ENCODE measurements at regions not wholly inside any gene's neighbourhood (a gene's known extent, or its start where the extent isn't known, plus 50 kb on each side); places are given as distances from the start of the nearest gene placed in this dataset.
"Not testable (repeated sequence)": the region's sequence is repeated elsewhere in the genome, so short reads cannot be mapped to it uniquely, and the experiment has no call there.

GRCh38 chr18:75714766-75715165, 287.3 kb upstream of the SMIM21 start:
- no peaks in the 10 kb centered on the region for H3K9me3 ChIP-seq
- H3K27ac ChIP-seq = no peak overlapping the region
- DNase-seq (ENCODE audit: low spot score in 2 of 2) = no peak
- H3K4me3 ChIP-seq = no peak overlapping the region
- no peaks in the 10 kb centered on the region for H3K27me3 ChIP-seq
- WGBS = 71% methylated on average over 3 of the region's 3 CpGs
- H3K36me3 ChIP-seq = no peaks in the 10 kb centered on the region
- H3K4me1 ChIP-seq = no peaks in the 10 kb centered on the region
- no peak for TF ChIP-seq EP300 (IDR thresholded peaks at IDR 0.05)
- TF ChIP-seq, protein P1, sequence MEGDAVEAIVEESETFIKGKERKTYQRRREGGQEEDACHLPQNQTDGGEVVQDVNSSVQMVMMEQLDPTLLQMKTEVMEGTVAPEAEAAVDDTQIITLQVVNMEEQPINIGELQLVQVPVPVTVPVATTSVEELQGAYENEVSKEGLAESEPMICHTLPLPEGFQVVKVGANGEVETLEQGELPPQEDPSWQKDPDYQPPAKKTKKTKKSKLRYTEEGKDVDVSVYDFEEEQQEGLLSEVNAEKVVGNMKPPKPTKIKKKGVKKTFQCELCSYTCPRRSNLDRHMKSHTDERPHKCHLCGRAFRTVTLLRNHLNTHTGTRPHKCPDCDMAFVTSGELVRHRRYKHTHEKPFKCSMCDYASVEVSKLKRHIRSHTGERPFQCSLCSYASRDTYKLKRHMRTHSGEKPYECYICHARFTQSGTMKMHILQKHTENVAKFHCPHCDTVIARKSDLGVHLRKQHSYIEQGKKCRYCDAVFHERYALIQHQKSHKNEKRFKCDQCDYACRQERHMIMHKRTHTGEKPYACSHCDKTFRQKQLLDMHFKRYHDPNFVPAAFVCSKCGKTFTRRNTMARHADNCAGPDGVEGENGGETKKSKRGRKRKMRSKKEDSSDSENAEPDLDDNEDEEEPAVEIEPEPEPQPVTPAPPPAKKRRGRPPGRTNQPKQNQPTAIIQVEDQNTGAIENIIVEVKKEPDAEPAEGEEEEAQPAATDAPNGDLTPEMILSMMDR (IDR thresholded peaks at IDR 0.05) = no peak

DNA sequence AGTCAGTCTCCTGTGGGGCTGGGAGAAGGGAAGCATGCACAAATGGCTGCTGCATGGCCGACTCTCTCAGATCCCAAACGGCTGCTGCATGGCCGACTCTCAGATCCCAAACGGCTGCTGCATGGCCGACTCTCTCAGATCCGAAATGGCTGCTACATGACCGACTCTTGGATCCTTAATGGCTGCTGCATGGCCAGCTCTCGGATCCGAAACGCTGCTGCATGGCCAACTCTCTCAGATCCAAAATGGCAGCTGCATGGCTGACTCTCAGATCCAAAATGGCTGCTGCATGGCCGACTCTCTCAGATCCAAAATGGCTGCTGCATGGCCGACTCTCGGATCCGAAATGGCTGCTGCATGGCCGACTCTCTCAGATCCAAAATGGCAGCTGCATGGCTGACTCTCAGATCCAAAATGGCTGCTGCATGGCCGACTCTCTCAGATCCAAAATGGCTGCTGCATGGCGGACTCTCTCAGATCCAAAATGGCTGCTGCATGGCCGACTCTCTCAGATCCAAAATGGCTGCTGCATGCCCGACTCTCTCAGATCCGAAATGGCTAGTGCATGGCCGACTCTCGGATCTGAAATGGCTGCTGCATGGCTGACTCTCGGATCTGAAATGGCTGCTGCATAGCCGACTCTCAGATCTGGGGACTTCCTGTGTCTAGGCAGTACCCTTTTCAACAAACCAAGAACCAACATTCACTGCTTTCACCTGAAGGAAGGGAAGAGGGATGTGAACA, 284.8 kb upstream of the SMIM21 start:
- not testable (repeated sequence) for H3K4me3 ChIP-seq; DNase-seq (ENCODE audit: low spot score in 2 of 2); H3K9me3 ChIP-seq; H3K27ac ChIP-seq; H3K27me3 ChIP-seq; H3K4me1 ChIP-seq; H3K36me3 ChIP-seq
- WGBS = 93% methylated on average over 23 of the region's 24 CpGs

GRCh38 chr18:75700561-75700960, 273.1 kb upstream of the SMIM21 start:
- no peak overlapping the region for H3K27ac ChIP-seq
- DNase-seq (ENCODE audit: low spot score in 2 of 2) = no peak
- H3K36me3 ChIP-seq = no peaks in the 10 kb centered on the region
- TF ChIP-seq POLR2AphosphoS5 (IDR thresholded peaks at IDR 0.05) (no peak), EP300 (IDR thresholded peaks at IDR 0.05) (no peak), POLR2A (IDR thresholded peaks at IDR 0.05) (no peak)
- TF ChIP-seq, protein P1 (IDR thresholded peaks at IDR 0.05) = no peak
- no peak overlapping the region for H3K4me3 ChIP-seq
- H3K4me1 ChIP-seq = no peaks in the 10 kb centered on the region
- 82% methylated on average over 4 of the region's 4 CpGs for WGBS
- H3K9me3 ChIP-seq = no peaks in the 10 kb centered on the region
- no peaks in the 10 kb centered on the region for H3K27me3 ChIP-seq

GRCh38 chr18:75698861-75699260, 271.4 kb upstream of the SMIM21 start:
- Histone ChIP-seq H3K4me3 (no peak overlapping the region), H3K27ac (no peak overlapping the region), H3K9me3 (no peaks in the 10 kb centered on the region), H3K36me3 (no peaks in the 10 kb centered on the region), H3K4me1 (no peaks in the 10 kb centered on the region), H3K27me3 (no peaks in the 10 kb centered on the region)
- DNase-seq (ENCODE audit: low spot score in 2 of 2) = no peak
- WGBS = 84% methylated on average over 7 of the region's 7 CpGs
- TF ChIP-seq EP300 (IDR thresholded peaks at IDR 0.05) (no peak), POLR2AphosphoS5 (IDR thresholded peaks at IDR 0.05) (no peak), POLR2A (IDR thresholded peaks at IDR 0.05) (no peak)
- TF ChIP-seq, protein P1 (IDR thresholded peaks at IDR 0.05) = no peak

GRCh38 chr18:75697493-75697892, 270.0 kb upstream of the SMIM21 start:
- Histone ChIP-seq H3K4me1 (no peaks in the 10 kb centered on the region), H3K4me3 (no peak overlapping the region), H3K36me3 (no peaks in the 10 kb centered on the region), H3K27ac (no peak overlapping the region), H3K27me3 (no peaks in the 10 kb centered on the region), H3K9me3 (peaks cover under 1% of the 10 kb centered on the region)
- DNase-seq (ENCODE audit: low spot score in 2 of 2) = no peak
- no peak for TF ChIP-seq POLR2AphosphoS5 (IDR thresholded peaks at IDR 0.05)
- no peak for TF ChIP-seq POLR2A (IDR thresholded peaks at IDR 0.05)
- TF ChIP-seq, protein P1 (IDR thresholded peaks at IDR 0.05) = no peak
- no peak for TF ChIP-seq EP300 (IDR thresholded peaks at IDR 0.05)
- 69% methylated on average over 4 of the region's 4 CpGs for WGBS

GRCh38 chr18:75696391-75696790, 268.9 kb upstream of the SMIM21 start:
- H3K9me3 ChIP-seq = peaks cover 3% of the 10 kb centered on the region
- no peaks in the 10 kb centered on the region for H3K4me1 ChIP-seq
- 46% methylated on average over 5 of the region's 5 CpGs for WGBS
- no peaks in the 10 kb centered on the region for H3K36me3 ChIP-seq
- TF ChIP-seq EP300 (IDR thresholded peaks at IDR 0.05) (no peak), POLR2A (IDR thresholded peaks at IDR 0.05) (no peak), POLR2AphosphoS5 (IDR thresholded peaks at IDR 0.05) (no peak)
- TF ChIP-seq, protein P1 (IDR thresholded peaks at IDR 0.05) = no peak
- no peak for DNase-seq (ENCODE audit: low spot score in 2 of 2)
- no peaks in the 10 kb centered on the region for H3K27me3 ChIP-seq
- H3K4me3 ChIP-seq = no peak overlapping the region
- no peak overlapping the region for H3K27ac ChIP-seq

All from suprapubic skin (tissue), 4 donors.